Left renal pelvis (tissue), 4 donors: ENCODE measurements at regions not wholly inside any gene's neighbourhood (a gene's known extent, or its start where the extent isn't known, plus 50 kb on each side); places are given as distances from the start of the nearest gene placed in this dataset.

Source experiments
- DNase-seq, 4 donors: peaks; one replicate each; pipeline ENCODE4 v3.0.0-alpha.2; 2013; ENCODE audit warnings: low read depth in 4 of 4, low spot score in 3 of 4

DNA sequence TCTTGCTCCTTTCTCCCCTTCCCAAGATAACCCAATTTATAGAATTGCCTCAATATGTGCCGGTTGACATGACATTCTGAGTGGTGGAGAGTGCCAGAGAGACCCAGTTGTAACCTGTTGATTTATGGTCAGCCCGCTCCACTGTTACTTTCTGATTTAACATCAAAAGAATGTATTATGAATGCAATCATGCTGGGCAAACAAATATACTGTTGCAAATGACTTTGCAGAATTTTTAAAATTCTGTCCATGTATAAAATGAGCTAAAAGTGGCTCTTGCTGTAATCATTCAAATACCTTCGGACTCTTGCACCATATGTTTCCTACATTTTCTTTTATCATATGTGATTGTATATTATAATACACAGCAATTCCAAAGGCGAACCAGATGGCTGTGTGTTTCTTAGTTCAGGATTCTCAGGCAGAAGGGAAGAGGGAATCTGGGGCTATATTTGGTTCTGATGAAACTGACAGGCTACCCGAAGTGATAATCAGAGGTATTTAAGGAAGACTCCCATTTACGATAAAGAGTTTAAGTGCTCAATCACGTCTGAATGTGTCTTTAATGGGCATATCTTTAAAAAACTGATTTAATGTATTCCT is 131.7 kb downstream of the CLCN4 start:
- DNase-seq: no peak

DNA sequence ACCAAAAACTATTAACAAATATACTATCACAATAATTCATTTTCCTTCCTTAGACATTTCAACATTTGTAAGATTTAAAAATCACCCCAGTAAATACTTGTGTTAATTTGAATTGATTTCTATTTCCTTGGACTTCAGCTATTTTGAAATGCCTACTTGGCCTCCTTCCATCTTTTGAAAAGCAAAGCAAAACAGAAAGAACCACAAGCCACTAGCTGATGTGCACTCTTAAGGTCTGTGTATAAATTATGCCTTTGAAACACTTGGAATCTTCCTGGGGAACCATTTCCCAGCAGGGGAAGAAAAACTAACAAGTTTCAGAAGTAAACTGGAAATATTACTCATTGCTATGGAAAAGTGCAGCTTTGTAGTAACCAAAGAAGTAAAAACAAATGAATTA is 139.8 kb downstream of the CLCN4 start:
- DNase-seq: no peak

DNA sequence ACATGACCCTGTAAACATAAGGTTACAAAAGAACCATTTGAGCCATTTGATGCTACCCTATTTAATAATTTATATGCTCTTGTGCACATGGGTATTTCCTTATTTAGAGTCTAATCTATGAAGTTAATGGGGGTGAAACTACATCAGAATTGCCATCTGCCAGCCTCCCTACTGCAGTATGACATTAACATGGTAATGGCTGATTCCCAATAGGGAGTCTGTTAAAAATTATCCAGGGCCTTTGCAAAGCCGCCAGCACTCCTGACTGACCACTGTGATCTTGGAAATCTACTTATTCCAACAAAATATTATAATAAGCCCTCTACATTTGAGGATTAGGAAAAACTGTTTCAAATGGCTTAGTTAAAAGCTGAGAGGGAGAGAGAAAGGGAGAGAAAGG is 153.7 kb downstream of the CLCN4 start:
- peak in 1 of 4 donors; percentile 21 for DNase-seq

DNA sequence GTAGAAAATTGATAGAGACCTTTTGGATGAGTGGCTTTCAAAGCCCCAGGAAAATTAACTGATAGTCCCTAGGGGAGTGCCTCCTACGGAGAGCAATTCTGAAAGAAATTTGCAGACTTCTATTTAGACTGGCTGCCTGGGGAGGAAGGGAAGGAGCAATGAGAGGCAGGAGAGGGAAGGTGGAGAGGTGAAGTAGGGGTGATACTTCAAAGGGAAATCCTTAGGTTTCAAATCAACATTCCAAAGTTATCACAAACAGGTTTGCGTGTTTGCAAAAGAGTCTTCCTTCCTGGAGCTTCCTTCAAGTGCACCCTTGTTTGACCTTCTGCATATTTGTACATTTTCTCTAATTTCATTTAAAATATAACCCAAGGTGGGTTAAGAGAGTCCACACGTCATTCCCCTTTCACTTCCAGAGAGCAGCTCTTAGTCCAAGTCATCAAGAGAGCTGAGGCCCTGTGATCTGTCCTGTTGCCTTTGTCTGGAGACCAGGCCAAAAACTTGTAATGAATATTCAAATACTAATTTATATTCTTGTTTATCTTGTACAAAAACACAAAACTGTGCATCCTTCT is 157.8 kb downstream of the CLCN4 start:
- no peak for DNase-seq

DNA sequence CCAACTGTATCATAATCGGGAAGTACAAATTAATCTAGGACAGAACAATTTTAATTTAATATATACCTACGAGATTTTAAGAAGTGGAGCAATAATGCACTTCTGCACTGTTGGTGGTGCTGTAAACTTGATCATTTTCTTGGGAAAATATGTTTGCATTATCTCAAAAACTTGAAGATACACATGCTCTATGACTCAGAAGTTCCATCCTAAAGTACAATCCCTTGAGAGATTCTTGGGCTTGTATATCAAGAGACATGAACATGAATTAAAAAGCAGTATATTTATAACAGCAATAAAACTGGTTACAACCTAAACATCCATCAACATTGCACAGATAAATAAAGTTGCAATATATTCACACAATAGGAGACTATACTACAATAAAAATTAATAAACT is 168.8 kb downstream of the CLCN4 start:
- DNase-seq: no peak

DNA sequence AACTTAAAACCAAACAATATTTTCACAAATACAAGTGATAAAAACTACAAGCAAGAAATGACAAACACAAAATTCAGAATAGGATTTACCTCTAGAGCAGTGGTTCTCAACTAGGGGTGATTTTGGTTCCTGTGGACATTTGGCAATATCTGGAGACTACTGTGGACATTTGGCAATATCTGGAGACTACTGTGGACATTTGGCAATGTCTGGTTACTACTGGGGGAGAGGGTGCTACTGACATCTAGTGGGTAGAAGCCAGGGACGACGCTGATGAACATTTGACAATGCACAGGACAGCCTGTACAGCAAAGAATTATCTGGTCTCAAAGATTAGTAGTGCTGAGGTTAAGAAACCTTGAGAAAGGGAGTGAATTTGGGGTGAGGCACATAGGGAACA is 169.8 kb downstream of the CLCN4 start:
- no peak for DNase-seq

DNA sequence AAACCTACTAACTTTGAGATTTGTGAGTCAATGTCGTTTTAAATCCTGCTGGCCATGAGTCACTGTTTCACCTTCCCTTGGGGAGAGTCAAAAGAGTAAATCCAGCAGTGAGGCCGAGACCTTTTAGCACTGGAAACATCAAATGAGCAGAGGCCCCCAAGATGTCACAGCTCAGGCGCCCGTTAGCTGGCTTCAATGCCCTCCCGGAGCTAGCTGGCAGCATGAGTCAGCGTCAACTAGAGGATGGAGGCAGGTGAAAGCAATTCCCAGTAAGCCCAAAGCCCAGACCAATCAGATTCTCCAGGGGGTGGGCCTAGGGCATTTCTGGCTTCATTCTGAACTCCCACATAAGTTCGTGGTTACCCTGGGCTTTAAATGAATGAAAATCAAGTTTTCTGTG is 170.9 kb downstream of the CLCN4 start:
- DNase-seq: no peak

DNA sequence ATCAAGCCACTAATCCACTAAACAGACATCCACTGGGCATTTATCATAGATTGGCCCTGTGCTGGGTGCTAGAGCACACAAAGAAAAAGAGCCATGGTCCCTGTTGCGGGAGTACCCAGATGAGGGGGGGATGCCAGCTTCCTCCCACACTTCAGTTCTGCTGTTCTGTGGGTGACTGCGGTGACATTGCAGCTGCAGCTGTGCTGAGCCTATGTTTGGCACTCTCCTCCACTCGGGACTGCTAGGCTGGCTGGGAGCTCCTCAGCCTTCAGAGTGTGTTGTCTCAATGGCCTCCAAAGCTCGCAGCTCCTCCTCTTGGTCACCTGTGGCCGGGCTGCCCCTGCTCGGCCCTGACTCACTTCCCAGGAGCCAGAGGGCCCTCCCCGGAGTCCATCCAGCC is 173.2 kb downstream of the CLCN4 start:
- DNase-seq: no peak

DNA sequence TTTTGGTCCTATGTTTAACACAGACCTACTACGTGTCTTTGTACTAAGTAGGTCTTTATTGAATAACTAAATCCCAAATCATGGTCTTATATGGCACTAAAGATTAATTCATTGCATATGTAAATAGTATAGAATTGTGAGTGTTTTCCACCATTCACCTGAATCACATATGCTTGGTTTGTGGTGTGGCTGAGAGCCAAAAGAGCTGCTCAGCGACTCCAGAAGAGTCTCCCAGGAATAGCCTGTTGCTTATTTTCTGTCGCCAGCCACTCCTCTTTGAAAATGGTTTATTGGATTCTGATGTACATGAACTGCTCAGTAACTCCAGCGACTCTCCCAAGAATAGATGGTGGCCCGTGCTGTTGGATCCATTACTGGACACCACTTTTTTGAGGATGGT is 184.5 kb downstream of the CLCN4 start:
- DNase-seq: no peak

DNA sequence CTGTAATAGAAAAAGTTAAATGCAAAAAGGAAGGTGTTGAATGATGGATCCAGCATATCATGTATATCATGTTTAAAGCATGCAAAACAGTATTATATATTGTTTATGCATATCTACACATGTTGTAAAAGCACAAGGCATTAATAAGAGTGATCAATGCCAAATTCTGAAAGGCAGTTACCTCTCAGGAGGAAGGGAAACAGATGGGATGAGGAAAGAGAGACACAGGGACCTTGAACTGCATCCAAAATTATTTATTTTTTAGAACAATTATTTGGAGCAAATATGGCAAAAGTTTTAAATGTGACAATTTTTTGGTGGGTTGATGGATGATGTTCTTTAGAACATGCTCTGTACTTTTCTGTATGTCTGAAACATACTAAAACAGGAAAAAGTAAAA is 193.4 kb downstream of the CLCN4 start:
- DNase-seq: no peak

DNA sequence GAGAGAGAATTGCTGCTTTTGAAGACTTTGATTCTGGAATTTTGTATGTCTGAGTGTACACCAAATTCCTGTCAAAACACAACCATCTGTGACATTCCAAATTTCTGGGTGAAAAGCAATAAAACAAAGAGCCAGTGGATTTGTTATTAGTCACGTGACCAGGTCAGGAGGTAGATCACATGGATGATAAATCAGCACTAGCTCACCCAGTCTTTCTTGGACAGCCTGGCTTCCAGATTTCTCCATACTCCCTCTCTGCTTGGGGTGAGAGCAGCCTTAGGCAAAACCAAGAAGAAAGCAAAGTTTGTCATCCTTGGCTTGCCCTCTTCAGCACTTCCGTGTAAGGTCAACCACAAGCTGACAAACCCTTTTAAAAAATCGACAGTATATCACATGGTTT is 194.2 kb downstream of the CLCN4 start:
- DNase-seq: no peak

DNA sequence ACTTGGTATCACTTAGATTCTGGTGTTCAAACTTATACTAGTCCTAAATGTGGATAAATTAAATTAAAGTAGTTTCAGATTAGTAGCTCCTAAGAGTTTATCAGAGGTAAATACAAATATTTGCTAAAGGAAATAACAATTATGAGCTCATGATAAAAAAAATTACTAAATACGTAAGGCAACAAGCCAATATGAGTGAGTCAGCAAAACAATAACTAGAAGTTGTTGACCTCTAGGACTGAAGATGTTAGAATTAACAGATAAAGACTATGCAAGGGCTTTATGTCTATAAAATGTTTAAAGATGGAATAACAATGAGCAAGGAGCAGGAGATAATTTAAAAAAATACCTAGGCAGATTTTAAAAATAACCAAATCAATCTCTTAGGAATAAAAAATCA is 195.8 kb downstream of the CLCN4 start:
- no peak for DNase-seq

DNA sequence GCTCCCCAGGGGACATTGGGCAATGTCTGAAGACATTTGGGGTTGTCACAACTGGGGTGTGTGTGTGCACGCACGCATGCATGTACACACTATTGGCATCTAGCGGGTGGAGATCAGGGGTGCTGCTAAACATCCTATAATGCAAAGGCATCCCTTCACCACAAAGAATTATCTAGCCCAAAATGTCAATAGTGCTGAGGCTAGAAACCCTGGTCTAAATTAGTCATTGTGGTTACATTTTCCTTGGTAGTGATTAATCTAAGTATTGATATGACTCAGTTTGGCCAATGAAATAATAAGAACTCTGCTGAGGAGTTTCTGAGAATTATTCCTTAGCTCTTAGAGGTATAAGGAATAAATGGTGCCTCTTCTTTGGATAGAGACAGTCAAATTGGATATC is 200.2 kb downstream of the CLCN4 start:
- no peak for DNase-seq

DNA sequence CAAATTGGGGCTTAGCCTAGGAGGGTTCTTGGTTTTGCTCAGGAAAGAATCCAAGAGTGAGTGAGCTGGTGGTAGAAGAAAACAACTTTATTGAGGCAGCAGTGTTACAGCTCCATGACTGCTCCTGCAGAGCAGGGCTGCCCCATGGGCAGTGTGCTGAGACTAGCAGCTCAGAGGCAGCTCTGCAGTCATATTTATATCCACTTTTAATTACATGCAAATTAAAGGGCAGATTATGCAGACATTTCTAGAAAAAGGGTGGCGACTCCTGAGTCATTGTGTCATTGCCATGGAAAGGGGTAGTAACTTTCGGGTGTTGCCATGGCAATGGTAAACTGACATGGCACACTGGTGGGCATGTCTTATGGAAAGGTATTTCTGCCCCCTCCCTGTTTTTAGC is 202.2 kb downstream of the CLCN4 start:
- no peak for DNase-seq

DNA sequence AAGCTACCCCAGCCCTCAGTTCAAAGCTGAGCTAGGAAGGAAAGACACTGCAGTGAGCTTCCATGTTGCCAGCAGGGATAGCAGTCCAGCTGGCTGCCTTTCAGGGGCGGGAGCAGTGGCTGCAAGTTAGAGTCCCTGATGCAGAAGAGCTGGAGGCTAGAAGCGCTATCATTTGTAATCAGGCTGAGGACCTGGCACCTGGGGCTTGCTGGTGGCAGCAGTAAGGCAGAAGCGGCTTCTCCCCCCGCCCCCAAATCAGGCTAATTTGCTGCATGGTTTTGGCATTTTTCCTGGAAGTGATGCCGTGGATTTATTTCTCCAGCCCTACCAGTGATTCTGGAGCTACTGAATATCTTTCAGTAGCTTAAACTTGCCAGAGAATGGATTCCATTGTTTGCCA is 203.3 kb downstream of the CLCN4 start:
- no peak for DNase-seq

DNA sequence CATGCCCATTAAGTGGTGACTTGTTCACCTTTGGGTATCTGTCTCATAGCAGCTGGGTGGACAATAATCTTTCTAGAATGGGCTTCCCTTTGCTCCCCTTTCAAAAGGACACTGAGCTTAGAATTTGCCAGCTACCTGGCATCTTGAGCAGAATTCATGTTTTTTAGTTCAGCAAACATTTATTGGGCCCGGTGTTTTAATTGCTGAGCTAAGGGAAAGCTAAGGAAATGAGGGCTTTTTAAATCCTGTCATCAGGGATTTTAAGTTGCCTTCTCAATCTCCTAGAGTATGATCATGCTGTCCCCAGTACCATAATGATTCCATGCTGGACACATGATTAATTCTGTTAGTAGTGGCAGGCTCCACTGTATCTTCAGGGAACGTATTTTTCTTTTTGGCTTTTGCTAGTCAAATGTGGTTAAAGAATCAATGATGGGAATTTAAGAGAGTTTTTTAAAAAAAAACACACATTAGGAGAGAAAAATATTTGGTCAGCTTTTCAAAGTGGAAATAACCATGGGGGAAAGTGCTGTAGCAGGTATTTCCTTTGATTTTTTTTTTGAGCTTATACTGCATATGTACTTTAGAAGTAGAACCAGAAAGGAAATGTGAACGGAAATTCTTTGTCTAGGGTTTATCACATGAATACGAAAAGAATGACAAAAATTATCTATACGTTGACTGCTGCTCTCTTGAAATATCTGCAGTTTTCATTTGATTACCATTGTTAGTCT is 208.9 kb downstream of the CLCN4 start:
- no peak for DNase-seq

DNA sequence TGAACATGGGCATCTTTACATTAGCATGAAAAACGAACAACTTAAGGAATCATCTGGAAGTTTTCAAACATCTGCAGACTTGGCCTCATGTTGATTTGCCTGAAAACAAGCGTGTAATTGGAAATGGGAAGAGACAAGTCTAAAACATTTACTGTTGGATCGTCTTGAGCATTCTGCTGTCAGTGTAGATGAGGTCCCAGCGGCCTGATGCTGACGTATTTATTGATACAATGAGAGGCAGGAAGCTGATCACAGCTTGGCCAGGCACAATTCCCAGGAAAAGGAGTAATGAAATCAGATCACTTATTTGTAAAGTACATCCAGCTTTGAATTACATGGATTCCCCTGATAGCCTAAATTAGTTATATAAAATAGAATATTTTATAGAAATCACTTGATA is 210.6 kb downstream of the CLCN4 start:
- no peak for DNase-seq

DNA sequence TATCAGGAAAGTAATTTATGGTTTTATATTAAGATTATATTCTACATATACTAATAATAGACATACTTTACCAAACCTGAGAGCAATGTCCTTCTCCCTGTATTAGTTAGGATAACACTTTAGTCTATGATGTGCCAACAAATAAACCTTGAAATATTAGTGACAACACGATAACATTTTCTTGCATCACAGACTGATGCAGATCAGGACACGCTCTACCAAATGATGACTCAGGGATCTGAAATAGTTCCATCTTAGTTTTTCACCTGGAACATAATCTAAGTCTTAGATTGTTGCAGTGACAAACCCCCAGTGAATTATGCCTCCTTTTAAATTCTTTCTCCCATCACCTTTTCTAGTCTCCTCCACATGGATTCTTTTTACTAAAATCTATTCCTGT is 214.2 kb downstream of the CLCN4 start:
- no peak for DNase-seq

DNA sequence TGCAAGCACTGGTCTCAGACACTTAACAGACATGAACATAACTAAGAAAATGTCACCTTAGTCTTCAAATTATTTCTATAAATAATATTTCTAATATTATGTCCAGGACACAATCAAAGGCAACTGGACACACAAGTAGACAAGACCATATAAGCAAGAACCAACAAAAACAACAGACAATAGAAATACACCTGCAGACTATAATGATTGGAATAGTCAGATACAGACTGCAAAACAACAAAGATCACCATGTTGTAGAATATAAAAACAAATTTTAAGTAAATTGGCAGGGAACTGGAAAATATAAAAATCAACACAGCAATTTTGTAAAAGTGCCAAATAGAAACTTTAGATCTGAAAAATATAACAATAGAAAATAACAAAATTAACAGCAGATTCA is 220.7 kb downstream of the CLCN4 start:
- no peak for DNase-seq

DNA sequence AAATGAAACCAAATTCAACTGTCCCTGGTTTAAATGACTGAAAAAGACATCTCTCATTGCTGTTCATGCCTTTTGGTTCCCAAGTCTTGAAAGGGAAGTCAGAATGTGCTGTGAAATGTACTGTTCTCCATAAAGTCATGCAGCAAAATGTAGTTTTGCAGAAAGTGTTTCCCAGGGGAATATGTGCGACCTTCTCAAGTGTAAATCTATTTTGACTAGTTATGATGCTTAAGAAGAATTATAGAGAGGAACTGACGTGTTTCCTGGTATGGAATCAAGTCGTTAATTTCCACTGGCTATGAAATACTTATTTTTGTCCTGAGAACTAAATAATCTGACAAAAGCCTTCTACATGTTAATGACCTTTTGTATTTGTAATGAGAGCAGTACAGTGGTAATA is 223.1 kb downstream of the CLCN4 start:
- peak in 1 of 4 donors; percentile 16 for DNase-seq

DNA sequence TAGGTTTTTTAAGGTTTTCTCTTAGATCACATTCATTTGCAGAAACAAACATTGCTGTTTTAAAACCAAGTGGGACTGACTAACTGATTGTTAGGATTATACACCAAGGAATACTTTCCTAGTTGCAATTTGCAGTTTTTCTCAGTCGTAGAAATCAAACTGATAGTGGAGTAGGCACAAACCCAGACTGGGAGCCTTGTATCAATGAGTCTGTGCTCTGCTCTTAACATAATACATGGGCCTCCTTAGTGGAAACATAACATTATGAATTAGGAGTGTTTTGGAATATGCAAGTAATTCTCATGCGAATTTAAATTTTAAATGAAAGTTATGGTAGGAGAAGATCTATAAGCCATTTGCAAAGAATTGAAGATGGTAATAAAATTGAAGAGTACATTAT is 223.5 kb downstream of the CLCN4 start:
- no peak for DNase-seq

DNA sequence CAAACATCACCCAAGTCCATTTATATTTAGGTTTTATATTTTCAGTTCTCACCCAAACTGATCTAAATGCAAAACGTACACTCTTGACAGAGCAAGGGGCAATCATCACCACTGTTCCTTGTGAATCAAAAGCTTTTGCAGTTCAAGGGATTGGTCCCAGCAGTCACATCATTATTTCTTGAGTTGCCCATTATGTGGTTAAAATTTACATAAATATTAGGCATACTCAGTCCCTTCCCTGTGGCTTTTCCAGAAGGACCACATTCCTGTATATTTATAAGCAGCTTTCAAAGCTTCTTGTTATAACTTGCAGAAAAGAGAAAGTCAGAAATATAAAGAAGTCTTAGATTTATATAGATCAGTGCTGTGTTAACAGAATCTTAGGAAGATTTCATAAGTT is 224.4 kb downstream of the CLCN4 start:
- DNase-seq: no peak

DNA sequence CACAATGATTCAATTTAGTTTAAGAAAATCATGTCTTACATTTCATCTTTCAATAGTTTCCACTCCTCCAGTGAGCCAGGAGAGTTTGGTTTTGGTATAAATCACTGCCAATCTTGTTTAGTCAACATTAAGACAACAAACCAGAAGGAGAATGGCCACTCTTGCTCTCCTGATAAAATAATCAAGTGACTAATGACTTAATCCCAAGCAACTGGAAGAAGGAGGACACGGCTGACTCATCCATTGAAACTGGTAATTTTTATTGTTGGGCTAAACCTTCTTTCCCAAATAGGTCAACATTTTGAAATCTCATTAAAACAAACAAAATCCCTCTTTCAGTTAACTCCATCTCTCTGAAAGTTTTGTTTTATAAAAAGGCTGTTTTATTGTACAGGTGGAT is 230.2 kb downstream of the CLCN4 start:
- DNase-seq: no peak
